Lung microvascular endothelial cell (primary cell): ENCODE measurements at regions not wholly inside any gene's neighbourhood (a gene's known extent, or its start where the extent isn't known, plus 50 kb on each side); places are given as distances from the start of the nearest gene placed in this dataset.
A peak's percentile ranks its signal among the peaks of the same experiment; 100 is the strongest.

Source experiments
- DNase-seq, 2 donors: peaks; one replicate each; pipeline versions ENCODE4 v3.0.0 to v3.0.0-alpha.2; 2010; ENCODE audit warnings: low read depth in 2 of 2

- no peak for DNase-seq
Observed at GRCh38 chr3:59261009-59261408, 211.2 kb upstream of the CFAP20DC start.

- no peak for DNase-seq
Observed at GRCh38 chr3:59258550-59259260, 208.9 kb upstream of the CFAP20DC start.

- DNase-seq, result no peak
Observed at GRCh38 chr3:59257506-59257905, 207.7 kb upstream of the CFAP20DC start.

GRCh38 chr3:59256230-59256629 lies 206.4 kb upstream of the CFAP20DC start:
- no peak for DNase-seq

- no peak for DNase-seq
Observed at GRCh38 chr3:59254976-59255375, 205.2 kb upstream of the CFAP20DC start.

GRCh38 chr3:59254433-59254832 lies 204.6 kb upstream of the CFAP20DC start:
- peak in 1 of 2 donors; percentile 9 for DNase-seq

- no peak for DNase-seq
Observed at GRCh38 chr3:59253523-59253922, 203.7 kb upstream of the CFAP20DC start.

GRCh38 chr3:59251869-59252268 lies 202.0 kb upstream of the CFAP20DC start:
- no peak for DNase-seq

GRCh38 chr3:59250600-59250999 lies 200.8 kb upstream of the CFAP20DC start:
- no peak for DNase-seq

- DNase-seq, result no peak
Observed at GRCh38 chr3:59249698-59250361, 200.0 kb upstream of the CFAP20DC start.

GRCh38 chr3:59249004-59249403 lies 199.2 kb upstream of the CFAP20DC start:
- no peak for DNase-seq

- DNase-seq, result no peak
Observed at GRCh38 chr3:59247402-59247841, 197.6 kb upstream of the CFAP20DC start.

GRCh38 chr3:59246719-59247401 lies 197.0 kb upstream of the CFAP20DC start:
- DNase-seq, result no peak

- peak in 1 of 2 donors; percentile 71 for DNase-seq
Observed at GRCh38 chr3:59245859-59246501, 196.2 kb upstream of the CFAP20DC start.

- DNase-seq, result peak in 1 of 2 donors; percentile 49
Observed at GRCh38 chr3:59245300-59245858, 195.6 kb upstream of the CFAP20DC start.

GRCh38 chr3:59244343-59244742 lies 194.5 kb upstream of the CFAP20DC start:
- no peak for DNase-seq

GRCh38 chr3:59243476-59243875 lies 193.7 kb upstream of the CFAP20DC start:
- no peak for DNase-seq

- peak in 1 of 2 donors; percentile 75 for DNase-seq
Observed at GRCh38 chr3:59240666-59241255, 190.9 kb upstream of the CFAP20DC start.

GRCh38 chr3:59237121-59237520 lies 187.3 kb upstream of the CFAP20DC start:
- no peak for DNase-seq

GRCh38 chr3:59235634-59236012 lies 185.8 kb upstream of the CFAP20DC start:
- DNase-seq, result no peak

- DNase-seq, result no peak
Observed at GRCh38 chr3:59234884-59235633, 185.2 kb upstream of the CFAP20DC start.
